Chondrocyte (in vitro differentiated cells): ENCODE measurements at regions not wholly inside any gene's neighbourhood (a gene's known extent, or its start where the extent isn't known, plus 50 kb on each side); places are given as distances from the start of the nearest gene placed in this dataset.

ENCODE experiments used
- DNase-seq: peaks from one replicate; pipeline ENCODE4 v3.0.0; 2021; ENCODE audit warnings: mixed read lengths, low spot score
- H3K27ac Mint-ChIP-seq: one replicate; pipeline ENCODE4 v1.8.0; 2021; ENCODE audit warnings: mild to moderate bottlenecking, moderate library complexity, mixed read lengths; ENCODE audit not compliant: unreplicated experiment
- H3K27me3 Mint-ChIP-seq: 2 replicates; pipeline ENCODE4 v1.8.0; 2021; ENCODE audit warnings: low read depth, mixed read lengths
- H3K36me3 Mint-ChIP-seq: 2 replicates; pipeline ENCODE4 v1.8.0; 2021; ENCODE audit warnings: low read depth, mixed read lengths
- H3K4me1 Mint-ChIP-seq: 2 replicates; pipeline ENCODE4 v1.8.0; 2021; ENCODE audit warnings: low read depth, mild to moderate bottlenecking, mixed read lengths
- H3K4me3 Mint-ChIP-seq: one replicate; pipeline ENCODE4 v1.8.0; 2021; ENCODE audit warnings: mild to moderate bottlenecking, moderate library complexity, mixed read lengths; ENCODE audit not compliant: unreplicated experiment
- H3K9me3 Mint-ChIP-seq: 2 replicates; pipeline ENCODE4 v1.8.0; 2021; ENCODE audit warnings: low read depth, mixed read lengths
- CTCF ChIP-seq: fragments of 200-600 bp; sonication (generic); IDR thresholded peaks from 2 replicates; pipeline ENCODE4 v1.5.0; 2021; ENCODE audit warnings: antibody characterized with exemption, mild to moderate bottlenecking, moderate library complexity

DNA sequence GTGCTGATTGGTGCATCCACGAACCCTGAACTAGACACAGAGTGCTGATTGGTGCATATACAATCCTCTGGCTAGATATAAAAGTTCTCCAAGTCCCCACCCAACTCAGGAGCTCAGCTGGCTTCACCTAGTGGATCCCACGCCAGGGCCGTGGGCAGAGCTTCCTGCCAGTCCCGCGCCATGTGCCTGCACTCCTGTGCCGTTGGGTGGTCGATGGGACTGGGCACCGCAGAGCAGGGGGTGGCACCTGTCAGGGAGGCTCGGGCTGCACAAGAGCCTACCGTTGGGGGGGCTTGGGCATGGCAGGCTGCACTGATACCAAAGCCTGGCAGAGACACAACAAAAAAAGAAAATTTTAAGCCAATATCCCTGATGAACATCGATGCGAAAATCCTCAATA is 185.4 kb upstream of the ASCC3 start:
- H3K9me3 Mint-ChIP-seq: peaks cover 20% of the 10 kb centered on the region
- no peaks in the 10 kb centered on the region for H3K36me3 Mint-ChIP-seq
- H3K4me3 Mint-ChIP-seq: no peak overlapping the region
- peak; percentile 72 for DNase-seq
- H3K27ac Mint-ChIP-seq: no peak overlapping the region
- H3K27me3 Mint-ChIP-seq: no peaks in the 10 kb centered on the region
- H3K4me1 Mint-ChIP-seq: no peaks in the 10 kb centered on the region
- TF ChIP-seq CTCF: no peak

DNA sequence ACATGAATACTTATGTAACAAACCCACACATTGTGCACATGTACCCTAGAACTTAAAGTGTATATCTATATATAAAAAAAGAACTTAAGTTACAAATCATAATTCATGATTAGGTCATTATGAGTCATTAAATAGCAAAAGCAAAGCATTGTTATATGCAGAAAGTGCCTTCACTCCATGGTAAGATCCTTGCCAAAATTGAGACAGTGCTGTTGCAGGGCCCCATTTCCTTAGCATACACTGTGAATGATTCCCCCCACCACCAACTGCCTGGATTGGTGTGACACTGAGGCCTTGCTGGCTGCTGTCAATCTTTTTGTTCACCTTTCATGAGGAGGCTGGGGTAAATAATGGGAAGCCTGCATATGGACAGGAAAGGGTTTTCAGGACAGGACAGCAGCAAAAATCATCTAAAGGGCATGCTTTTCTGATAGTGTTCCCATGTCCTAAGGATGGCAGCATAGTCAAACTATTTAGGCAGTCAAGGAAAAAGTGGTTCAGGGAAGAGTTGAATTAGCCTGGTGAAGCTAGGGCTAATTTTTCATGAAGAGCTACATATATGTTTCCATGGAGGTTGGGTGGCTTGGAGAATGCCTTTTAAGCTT is 188.2 kb upstream of the ASCC3 start:
- no peak overlapping the region for H3K27ac Mint-ChIP-seq

GRCh38 chr6:101070044-101070608 is 189.0 kb upstream of the ASCC3 start:
- DNase-seq: peak; percentile 81
- TF ChIP-seq CTCF: no peak
- H3K9me3 Mint-ChIP-seq: peaks cover 17% of the 10 kb centered on the region
- no peaks in the 10 kb centered on the region for H3K4me1 Mint-ChIP-seq
- no peak overlapping the region for H3K27ac Mint-ChIP-seq
- H3K4me3 Mint-ChIP-seq: no peak overlapping the region
- no peaks in the 10 kb centered on the region for H3K27me3 Mint-ChIP-seq
- H3K36me3 Mint-ChIP-seq: no peaks in the 10 kb centered on the region

More for the DNA sequence above, 188.2 kb upstream of the ASCC3 start:
- no peaks in the 10 kb centered on the region for H3K4me1 Mint-ChIP-seq
- TF ChIP-seq CTCF: peak; percentile 38
- no peaks in the 10 kb centered on the region for H3K36me3 Mint-ChIP-seq
- H3K9me3 Mint-ChIP-seq: peaks cover 20% of the 10 kb centered on the region
- H3K4me3 Mint-ChIP-seq: no peak overlapping the region
- no peaks in the 10 kb centered on the region for H3K27me3 Mint-ChIP-seq
- DNase-seq: no peak

- Mint-ChIP-seq H3K4me3 (no peak overlapping the region), H3K4me1 (peaks cover 27% of the 10 kb centered on the region), H3K36me3 (peaks cover 5% of the 10 kb centered on the region), H3K27me3 (no peaks in the 10 kb centered on the region), H3K9me3 (peaks cover 13% of the 10 kb centered on the region), H3K27ac (no peak overlapping the region)
- no peak for DNase-seq
- TF ChIP-seq CTCF: no peak
Measured at GRCh38 chr6:101077344-101077743, 196.2 kb upstream of the ASCC3 start.

DNA sequence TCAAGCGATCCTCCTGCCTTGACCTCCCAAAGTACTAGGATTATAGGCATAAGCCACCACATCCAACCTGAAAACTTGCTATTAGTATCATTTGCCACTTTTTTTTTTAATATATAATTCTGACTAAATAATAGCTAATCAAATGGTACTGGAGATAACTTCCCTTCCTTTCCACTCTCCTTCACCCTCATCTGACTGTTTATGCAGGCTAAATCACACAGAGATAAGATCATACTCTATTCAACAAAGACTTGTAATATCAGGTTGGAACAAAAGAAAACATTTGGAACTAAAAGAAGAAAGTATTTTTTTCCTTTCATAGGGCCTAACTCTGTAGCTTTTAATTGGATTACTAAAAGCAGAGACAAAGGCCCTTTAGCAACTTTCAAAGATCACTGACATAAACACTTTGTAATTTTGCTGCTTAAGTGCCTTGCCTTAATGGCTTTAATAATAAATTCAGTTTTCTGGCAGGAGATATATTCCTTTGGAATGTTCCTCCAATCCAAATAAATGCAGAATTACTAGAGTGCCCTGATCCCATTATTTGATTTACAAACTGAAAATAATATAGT is 198.7 kb upstream of the ASCC3 start:
- no peaks in the 10 kb centered on the region for H3K27me3 Mint-ChIP-seq
- H3K4me3 Mint-ChIP-seq: no peak overlapping the region
- H3K27ac Mint-ChIP-seq: no peak overlapping the region
- no peak for TF ChIP-seq CTCF
- H3K4me1 Mint-ChIP-seq: peaks cover 39% of the 10 kb centered on the region
- peaks cover 15% of the 10 kb centered on the region for H3K9me3 Mint-ChIP-seq
- H3K36me3 Mint-ChIP-seq: peaks cover 5% of the 10 kb centered on the region
- no peak for DNase-seq
